Adipocyte (in vitro differentiated cells): ENCODE measurements at regions not wholly inside any gene's neighbourhood (a gene's known extent, or its start where the extent isn't known, plus 50 kb on each side); places are given as distances from the start of the nearest gene placed in this dataset.
A peak's percentile ranks its signal among the peaks of the same experiment; 100 is the strongest.

Experiments used
- DNase-seq: peaks from one replicate; pipeline ENCODE4 v3.0.0-alpha.2; 2015; ENCODE audit warnings: low read depth
- H3K27me3 ChIP-seq: replicated peaks from 2 replicates; pipeline ENCODE4 v1.7.0; 2013; ENCODE audit warnings: mild to moderate bottlenecking, low read length, moderate library complexity; ENCODE audit not compliant: control insufficient read depth, insufficient read depth
- H3K36me3 ChIP-seq: 2 replicates; pipeline ENCODE4 v1.7.0; 2013; ENCODE audit warnings: low read length, mild to moderate bottlenecking, moderate library complexity; ENCODE audit not compliant: control insufficient read depth, insufficient read depth, severe bottlenecking
- H3K4me1 ChIP-seq: 2 replicates; pipeline ENCODE4 v1.7.0; 2013; ENCODE audit warnings: mild to moderate bottlenecking, low read length, moderate library complexity; ENCODE audit not compliant: control insufficient read depth, insufficient read depth
- H3K4me3 ChIP-seq: 2 replicates; pipeline ENCODE4 v1.7.0; 2013; ENCODE audit warnings: mild to moderate bottlenecking, low read length, moderate library complexity
- H3K9ac ChIP-seq: 2 replicates; pipeline ENCODE4 v1.7.0; 2013; ENCODE audit warnings: mild to moderate bottlenecking, low read length, moderate library complexity
- H3K9me3 ChIP-seq: 2 replicates; pipeline ENCODE4 v1.7.0; 2013; ENCODE audit warnings: mild to moderate bottlenecking, low read length, moderate library complexity; ENCODE audit not compliant: control insufficient read depth

DNA sequence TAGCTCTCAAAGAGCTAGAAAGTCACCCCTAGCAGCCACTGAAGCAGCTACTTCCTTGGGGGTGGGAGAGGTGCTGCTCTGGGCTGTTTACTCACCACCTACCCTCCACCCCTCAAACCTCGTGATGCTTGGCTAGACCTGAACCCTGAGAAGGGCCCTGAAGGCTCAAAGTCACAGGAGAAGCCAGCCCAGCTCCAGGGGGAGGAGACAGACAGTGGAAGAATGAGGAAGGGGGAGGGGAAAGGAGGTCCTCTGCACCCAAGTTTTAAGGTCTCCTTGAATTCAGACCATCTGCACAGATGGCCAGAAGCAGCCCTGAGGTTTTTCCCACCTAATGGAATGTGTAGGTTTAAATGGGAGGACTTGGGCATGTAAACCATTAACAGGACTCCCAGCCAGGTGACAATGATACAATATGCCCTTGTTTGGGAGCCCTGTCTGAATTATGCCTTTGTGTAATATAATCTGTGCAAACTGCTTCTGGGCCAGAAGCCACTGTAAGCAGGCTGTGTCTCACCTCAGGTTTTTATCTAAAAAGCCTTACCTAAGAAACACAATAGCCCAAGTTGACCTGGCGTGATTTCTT lies 180.5 kb downstream of the PIK3R1 start:
- Histone ChIP-seq H3K4me3 (no peak overlapping the region), H3K36me3 (no peaks in the 10 kb centered on the region), H3K9ac (no peak overlapping the region), H3K4me1 (no peaks in the 10 kb centered on the region), H3K9me3 (peaks cover 12% of the 10 kb centered on the region), H3K27me3 (no peaks in the 10 kb centered on the region)
- no peak for DNase-seq

DNA sequence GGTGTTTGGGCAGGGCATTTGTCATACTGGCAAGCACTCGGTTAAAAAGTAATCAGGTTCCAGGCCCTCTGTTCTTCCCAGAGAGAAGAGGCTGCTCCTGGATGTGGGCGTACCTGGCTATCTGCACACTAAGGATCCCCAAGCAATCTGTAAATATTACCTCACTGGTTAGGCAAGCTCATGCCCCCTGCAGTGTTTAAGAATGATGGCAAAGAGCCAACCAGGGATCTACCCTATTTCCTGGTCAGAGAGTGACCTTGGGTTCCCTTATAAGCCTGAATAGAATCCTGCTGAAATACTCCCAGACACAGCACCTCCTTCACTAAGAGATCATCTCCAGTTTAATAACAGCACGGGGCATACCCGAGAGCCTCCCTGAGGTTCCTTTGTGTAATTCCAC lies 181.2 kb downstream of the PIK3R1 start:
- no peaks in the 10 kb centered on the region for H3K4me1 ChIP-seq
- DNase-seq: no peak

DNA sequence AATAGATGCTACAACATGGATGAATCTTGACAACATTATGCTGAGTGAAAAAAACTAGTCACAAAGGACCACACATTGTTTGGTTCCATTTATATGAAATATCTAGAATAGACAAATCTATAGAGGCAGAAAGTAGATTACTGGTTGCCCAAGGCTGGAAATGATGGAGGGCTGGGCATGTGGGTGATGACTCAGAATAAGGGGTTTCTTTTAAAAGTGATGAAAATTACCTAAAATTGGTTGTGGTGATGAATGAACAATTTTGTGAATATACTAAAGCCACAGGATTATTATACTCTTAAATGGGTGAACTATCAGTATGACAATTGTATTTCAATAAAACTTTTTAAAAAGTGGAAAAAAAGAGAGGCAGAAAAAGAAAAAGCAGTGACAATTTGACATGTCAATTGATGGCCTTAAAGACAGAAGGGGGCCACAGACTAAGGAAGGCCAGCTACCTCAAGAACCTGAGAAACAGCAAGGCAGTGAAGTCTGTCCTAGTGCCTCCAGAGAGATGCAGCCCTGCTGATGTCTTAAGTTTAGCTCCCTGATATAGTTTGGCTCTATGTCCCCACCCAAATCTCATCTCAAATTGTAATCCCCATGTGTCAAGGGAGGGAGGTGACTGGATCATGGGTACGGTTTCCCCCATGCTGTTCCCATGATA lies 182.7 kb downstream of the PIK3R1 start:
- no peak overlapping the region for H3K4me3 ChIP-seq
- H3K9ac ChIP-seq: no peak overlapping the region
- H3K4me1 ChIP-seq: no peaks in the 10 kb centered on the region
- H3K9me3 ChIP-seq: peaks cover 19% of the 10 kb centered on the region
- H3K36me3 ChIP-seq: no peaks in the 10 kb centered on the region
- no peaks in the 10 kb centered on the region for H3K27me3 ChIP-seq
- DNase-seq: no peak

More for the DNA sequence above, 181.2 kb downstream of the PIK3R1 start:
- no peak overlapping the region for H3K9ac ChIP-seq
- no peaks in the 10 kb centered on the region for H3K27me3 ChIP-seq
- peaks cover 19% of the 10 kb centered on the region for H3K9me3 ChIP-seq
- H3K4me3 ChIP-seq: no peak overlapping the region
- no peaks in the 10 kb centered on the region for H3K36me3 ChIP-seq

DNA sequence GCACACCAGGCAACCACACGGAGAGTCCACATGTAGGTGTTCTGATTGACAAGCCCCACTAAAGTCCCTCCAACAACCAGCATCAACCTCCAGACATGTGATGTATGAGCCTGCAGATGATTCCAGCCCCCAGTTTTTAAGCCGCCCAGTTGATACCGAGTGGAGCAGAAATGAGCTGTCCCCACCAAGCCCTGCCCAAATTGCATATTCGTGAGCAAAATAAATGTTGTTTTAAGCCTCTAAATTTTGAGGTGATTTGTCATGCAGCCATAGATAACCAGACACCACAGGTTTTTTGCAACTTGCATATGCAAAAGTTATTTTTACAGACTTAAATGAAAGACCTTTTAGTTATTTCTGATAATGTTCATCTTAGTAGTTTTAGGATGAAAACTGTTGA lies 187.7 kb downstream of the PIK3R1 start:
- Histone ChIP-seq H3K27me3 (no peaks in the 10 kb centered on the region), H3K4me3 (no peak overlapping the region), H3K9me3 (peaks cover 7% of the 10 kb centered on the region), H3K9ac (no peak overlapping the region), H3K36me3 (no peaks in the 10 kb centered on the region), H3K4me1 (peaks cover 17% of the 10 kb centered on the region)
- peak; percentile 34 for DNase-seq

DNA sequence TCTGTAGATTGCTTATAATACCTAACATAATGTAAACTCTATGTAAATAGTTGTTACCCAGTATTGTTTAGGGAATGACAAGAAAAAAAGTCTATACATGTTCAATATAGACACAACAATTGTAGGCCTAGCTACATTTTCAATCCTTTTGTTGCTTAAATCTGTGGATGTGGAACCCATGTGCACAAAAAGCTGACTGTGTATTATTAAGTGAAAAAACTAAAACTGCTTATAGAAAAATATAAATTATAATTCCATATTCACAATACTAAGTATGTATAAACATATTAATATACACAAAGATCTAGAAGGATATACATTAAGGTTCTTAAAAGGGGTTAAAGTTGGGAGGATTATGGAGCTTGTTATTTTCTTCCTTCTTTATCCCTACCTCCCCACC lies 188.7 kb downstream of the PIK3R1 start:
- Histone ChIP-seq H3K36me3 (no peaks in the 10 kb centered on the region), H3K9ac (no peak overlapping the region), H3K4me1 (peaks cover 22% of the 10 kb centered on the region), H3K4me3 (no peak overlapping the region), H3K9me3 (peaks cover 7% of the 10 kb centered on the region), H3K27me3 (no peaks in the 10 kb centered on the region)
- DNase-seq: no peak

DNA sequence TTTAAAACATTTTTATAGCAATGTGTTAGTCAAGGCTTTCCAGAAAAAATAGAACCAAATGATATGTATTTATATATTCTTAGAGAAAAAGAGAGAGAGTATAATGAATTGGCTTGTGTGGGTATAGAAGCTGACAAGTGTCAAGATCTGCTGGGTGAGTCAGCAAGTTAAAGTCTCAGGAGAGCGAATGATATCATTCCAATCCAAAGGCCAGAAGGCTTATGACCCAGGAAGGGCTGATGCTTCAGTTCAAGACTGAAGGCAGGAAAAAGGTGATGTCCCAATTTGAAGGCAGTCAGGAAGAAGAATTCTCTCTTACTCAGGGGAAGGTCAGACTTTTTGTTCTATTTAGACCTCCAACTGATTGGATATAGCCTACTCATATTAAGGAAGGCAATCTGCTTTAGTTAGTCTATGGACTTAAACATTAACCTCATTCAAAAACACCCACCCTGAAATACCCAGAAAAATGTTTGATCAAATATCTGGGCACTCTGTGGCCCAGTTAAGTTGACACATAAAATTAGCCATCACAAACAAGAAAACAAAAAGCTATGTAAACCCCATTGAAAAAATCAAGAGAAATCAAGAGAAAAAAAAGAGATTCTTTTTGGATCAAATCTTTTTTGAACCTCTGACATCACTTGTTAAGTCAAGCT lies 189.6 kb downstream of the PIK3R1 start:
- H3K4me1 ChIP-seq: peaks cover 29% of the 10 kb centered on the region
- DNase-seq: no peak
- H3K27me3 ChIP-seq: no peaks in the 10 kb centered on the region
- H3K4me3 ChIP-seq: no peak overlapping the region
- H3K9me3 ChIP-seq: peaks cover 7% of the 10 kb centered on the region
- H3K9ac ChIP-seq: no peak overlapping the region
- no peaks in the 10 kb centered on the region for H3K36me3 ChIP-seq

DNA sequence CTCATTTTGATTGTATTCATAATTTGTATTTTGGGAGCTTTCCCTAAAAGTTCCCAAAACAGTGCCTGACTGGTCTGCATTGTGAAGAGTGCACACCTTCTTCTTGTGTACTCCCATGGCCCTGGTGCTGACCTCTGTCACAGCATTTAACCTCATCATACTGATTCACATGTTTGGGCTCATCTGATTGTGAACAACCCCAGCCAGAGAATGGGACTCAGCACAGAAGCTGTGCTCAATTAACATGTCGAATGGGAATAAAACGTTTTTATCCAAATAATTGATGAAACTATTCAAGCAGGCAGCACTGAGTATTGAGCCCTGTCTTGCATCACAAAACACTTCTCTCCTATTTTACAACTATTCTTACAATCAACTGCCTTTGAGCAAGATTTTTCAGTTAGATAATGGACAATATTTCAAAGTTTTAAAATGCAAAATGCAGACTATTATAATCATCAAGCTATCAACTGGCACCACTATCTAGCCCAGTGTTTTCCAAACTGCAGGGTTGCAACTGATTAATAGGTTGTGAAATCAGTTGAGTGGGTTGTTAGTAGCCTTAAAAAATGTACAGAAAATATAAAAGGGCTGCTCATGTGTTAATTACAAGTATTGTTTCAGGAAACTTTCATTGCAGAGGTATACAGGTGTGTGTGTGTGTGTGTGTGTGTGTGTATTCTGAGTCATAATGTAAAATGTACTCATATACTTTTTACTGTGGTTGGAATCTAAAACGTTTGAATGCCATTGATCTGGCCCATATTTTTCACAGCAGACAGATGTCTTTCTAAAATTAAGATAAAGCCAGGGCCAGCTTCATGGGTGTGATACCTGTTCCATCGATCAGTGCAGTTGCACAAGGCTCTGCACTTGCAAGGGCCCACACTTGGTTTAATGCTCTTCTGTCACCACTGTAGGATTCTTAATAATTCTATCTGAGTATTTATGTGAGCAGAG lies 190.5 kb downstream of the PIK3R1 start:
- no peak overlapping the region for H3K4me3 ChIP-seq
- H3K36me3 ChIP-seq: no peaks in the 10 kb centered on the region
- peaks cover 7% of the 10 kb centered on the region for H3K9me3 ChIP-seq
- DNase-seq: no peak
- H3K4me1 ChIP-seq: peaks cover 29% of the 10 kb centered on the region
- no peak overlapping the region for H3K9ac ChIP-seq
- H3K27me3 ChIP-seq: no peaks in the 10 kb centered on the region

DNA sequence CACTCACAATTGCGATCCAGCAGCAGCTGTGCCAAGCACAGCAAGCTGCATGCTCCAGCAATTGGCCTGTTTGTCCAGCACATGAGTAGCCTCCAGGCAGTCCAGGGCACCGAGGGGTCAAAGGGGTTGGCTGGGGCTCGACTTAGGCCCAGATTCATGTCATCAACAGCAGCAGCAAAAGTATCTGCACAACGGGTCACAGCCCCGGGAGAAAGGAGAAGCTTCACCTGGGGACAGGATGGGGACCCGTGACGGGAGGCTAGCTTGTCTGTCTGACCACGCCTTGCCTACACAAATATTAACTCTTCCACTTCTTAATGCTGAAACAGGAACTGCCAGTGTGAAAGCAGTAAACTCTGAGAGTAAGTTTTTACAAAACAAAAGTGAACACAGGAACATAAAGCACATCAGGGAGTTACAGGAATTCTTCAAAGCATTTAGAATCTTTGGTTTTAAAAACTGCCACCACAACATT lies 191.2 kb downstream of the PIK3R1 start:
- peaks cover 29% of the 10 kb centered on the region for H3K4me1 ChIP-seq
- no peak for DNase-seq
- peak overlapping the region; percentile 29 for H3K9ac ChIP-seq
- no peaks in the 10 kb centered on the region for H3K36me3 ChIP-seq
- no peaks in the 10 kb centered on the region for H3K27me3 ChIP-seq
- no peak overlapping the region for H3K4me3 ChIP-seq
- H3K9me3 ChIP-seq: no peaks in the 10 kb centered on the region

DNA sequence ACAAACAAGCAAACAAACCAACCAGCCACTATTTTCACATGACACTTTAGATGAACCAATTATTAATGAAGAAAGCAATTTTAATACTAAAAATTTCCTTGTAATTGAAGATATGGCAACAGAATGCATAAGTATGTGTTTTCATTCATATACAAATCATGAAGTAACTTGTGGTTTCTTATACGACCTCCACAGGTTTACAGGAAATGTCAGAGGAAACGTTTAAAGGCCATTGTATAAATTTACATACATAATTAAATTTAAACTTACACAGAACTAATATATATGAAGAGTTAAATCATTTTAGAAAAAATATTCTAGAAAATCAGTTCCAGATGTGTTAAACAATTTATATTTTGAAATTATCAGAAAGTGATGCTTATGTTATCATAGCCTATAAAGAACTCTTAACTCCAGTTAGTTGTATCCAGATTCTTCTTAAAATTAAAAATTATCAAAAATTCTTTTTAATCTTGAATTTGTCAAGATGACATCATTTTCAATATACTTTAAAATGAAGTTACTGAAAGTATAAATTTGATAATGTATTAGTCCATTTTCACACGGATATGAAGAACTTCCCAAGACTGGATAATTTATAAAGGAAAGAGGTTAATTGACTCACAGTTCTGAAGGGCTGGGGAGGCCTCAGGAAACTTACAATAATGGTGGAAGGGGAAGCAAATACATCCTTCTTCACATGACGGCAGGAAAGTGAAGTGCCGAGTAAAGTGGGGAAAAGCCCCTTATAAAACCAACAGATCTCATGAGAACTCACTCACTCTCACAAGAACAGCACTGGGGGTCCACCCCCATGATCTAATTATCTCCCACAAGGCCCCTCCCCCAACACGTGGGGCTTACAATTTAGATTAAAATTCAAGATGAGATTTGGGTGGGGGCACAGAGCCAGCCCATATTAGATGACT lies 192.0 kb downstream of the PIK3R1 start:
- no peaks in the 10 kb centered on the region for H3K36me3 ChIP-seq
- DNase-seq: no peak
- H3K9ac ChIP-seq: no peak overlapping the region
- no peaks in the 10 kb centered on the region for H3K27me3 ChIP-seq
- H3K9me3 ChIP-seq: no peaks in the 10 kb centered on the region
- no peak overlapping the region for H3K4me3 ChIP-seq
- peaks cover 29% of the 10 kb centered on the region for H3K4me1 ChIP-seq

DNA sequence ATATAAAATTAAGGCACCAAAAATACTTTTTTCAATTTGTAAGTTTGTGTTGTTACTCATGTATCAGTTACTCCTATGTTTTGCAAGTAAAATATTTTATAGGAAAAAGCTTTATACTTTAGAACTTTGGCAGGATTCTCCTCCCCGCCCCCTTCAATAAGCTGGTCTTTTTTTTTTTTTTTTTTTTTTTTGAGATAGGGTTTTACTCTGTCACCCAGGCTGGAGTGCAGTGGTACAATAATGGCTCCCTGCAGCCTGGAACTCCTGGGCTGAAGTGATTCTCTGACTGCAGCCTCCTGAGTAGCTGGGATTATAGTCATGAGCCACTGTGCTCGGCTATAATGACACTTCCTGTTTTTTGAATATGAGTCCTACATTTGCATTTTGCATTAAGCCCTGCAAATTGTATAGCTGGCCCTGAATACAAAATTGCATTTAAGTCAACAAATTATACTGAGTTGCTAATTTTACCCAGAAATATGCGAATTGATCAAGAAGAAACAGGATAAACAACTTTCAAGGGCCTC lies 192.9 kb downstream of the PIK3R1 start:
- Histone ChIP-seq H3K4me3 (no peak overlapping the region), H3K27me3 (no peaks in the 10 kb centered on the region), H3K9ac (no peak overlapping the region), H3K9me3 (no peaks in the 10 kb centered on the region), H3K4me1 (peaks cover 29% of the 10 kb centered on the region), H3K36me3 (no peaks in the 10 kb centered on the region)
- no peak for DNase-seq
